OCI-LY3 (cell line): ENCODE measurements at regions not wholly inside any gene's neighbourhood (a gene's known extent, or its start where the extent isn't known, plus 50 kb on each side); places are given as distances from the start of the nearest gene placed in this dataset.

ENCODE experiments used
- CTCF ChIP-seq: fragments of 200-600, 300-600 bp; sonication (generic); IDR thresholded peaks from 2 replicates; pipeline ENCODE4 v1.5.1; 2014; ENCODE audit warnings: antibody characterized with exemption, low read length, low read depth
- EZH2phosphoT487 ChIP-seq: fragments of 200-600 bp; shearing (Covaris generic); IDR thresholded peaks from 2 replicates; pipeline ENCODE4 v1.6.1; 2018; ENCODE audit warnings: antibody characterized with exemption, mixed run types, low read depth

- no peak for TF ChIP-seq CTCF
- TF ChIP-seq EZH2phosphoT487: no peak
Measured at GRCh38 chr10:33822774-33823173, 488.3 kb upstream of the NRP1 start.
